CMK (cell line): ENCODE measurements at regions not wholly inside any gene's neighbourhood (a gene's known extent, or its start where the extent isn't known, plus 50 kb on each side); places are given as distances from the start of the nearest gene placed in this dataset.
"Not testable (repeated sequence)": the region's sequence is repeated elsewhere in the genome, so short reads cannot be mapped to it uniquely, and the experiment has no call there.

Experiments
- DNase-seq: peaks from one replicate; pipeline ENCODE4 v3.0.0-alpha.2; 2010; ENCODE audit warnings: low read depth

- no peak for DNase-seq
Observed at GRCh38 chr13:80883545-80883944, 542.6 kb upstream of the SPRY2 start.

- no peak for DNase-seq
Observed at GRCh38 chr13:80881942-80882445, 541.1 kb upstream of the SPRY2 start.

DNA sequence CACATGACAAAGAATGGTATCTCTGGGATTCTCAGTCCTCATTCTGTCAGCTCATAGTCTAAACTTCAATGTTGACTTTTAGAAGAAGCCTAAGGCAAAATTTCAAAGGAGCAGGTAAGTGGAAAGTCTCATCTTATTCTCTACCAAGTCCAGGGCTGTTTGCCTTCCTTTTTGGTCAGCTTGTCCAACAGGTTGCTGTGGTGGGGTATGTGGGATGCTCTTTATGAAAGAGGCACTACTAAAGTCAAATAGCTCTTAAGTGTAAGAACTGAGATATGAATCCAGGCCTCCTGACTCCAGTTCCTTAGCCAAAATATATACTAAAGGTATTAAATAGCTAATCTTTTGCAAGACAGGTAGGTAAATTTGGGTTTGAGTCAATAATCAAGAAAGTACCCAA lies 540.6 kb upstream of the SPRY2 start:
- no peak for DNase-seq

- DNase-seq, result no peak
Observed at GRCh38 chr13:80881034-80881433, 540.1 kb upstream of the SPRY2 start.

DNA sequence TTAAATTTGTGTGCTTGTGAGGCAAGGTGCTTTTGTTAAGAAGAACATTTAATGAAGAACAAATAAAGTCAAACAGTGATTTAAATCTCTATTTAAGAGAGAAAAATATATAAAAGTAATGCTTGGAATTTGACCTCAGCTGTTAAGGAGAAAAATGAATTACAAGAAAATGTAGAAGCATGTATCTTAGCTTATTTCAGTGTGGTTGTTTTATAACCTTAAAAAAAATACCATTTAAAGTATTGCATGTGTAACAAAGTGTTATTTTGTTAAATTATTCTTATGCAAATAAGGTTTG lies 537.0 kb upstream of the SPRY2 start:
- DNase-seq, result no peak

GRCh38 chr13:80877209-80877943 lies 536.5 kb upstream of the SPRY2 start:
- DNase-seq, result no peak

- DNase-seq, result peak; percentile 8
Observed at GRCh38 chr13:80873589-80873988, 532.7 kb upstream of the SPRY2 start.

GRCh38 chr13:80871971-80872370 lies 531.0 kb upstream of the SPRY2 start:
- DNase-seq, result not testable (repeated sequence)

- DNase-seq, result no peak
Observed at GRCh38 chr13:80871481-80871880, 530.6 kb upstream of the SPRY2 start.

GRCh38 chr13:80870186-80870585 lies 529.3 kb upstream of the SPRY2 start:
- no peak for DNase-seq

DNA sequence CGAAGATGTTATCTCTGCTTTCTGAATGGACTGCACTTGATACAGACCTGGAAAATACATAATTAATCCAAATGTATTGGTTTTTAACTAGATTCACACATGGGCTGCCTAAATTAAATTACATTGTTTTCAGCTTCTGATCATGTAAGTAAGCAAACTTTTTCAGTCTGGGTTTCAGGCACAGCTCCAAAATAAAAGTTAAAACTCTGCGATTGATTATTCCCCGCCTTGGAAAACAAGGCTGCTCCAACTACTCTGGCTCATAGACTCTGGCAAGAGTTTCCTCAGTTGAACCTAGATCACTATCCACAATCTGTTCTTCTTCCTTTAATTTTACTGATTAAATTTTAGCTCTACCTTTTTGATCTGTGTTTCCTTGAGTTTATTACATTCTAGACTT lies 526.0 kb upstream of the SPRY2 start:
- DNase-seq, result no peak

GRCh38 chr13:80865329-80865728 lies 524.4 kb upstream of the SPRY2 start:
- no peak for DNase-seq

- DNase-seq, result no peak
Observed at GRCh38 chr13:80862456-80862855, 521.5 kb upstream of the SPRY2 start.

DNA sequence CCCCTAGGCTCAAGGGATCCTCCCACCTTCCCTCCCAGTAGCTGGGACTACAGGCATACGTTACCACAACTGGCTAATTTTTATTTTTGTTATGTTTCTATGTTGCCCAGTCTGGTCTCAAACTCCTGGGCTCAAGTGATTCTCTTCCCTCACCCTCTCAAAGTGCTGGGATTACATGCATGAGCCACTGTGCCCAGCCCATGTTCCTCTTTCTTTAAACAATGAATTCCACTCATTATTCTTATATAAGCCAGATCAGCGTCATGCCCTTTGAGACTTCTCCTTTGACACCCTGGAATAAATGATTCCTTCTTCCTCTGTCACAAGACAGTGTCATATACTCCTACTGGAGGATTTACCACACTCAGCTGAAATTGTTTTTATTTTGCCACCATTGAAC lies 519.9 kb upstream of the SPRY2 start:
- DNase-seq, result no peak

- no peak for DNase-seq
Observed at GRCh38 chr13:80858131-80858530, 517.2 kb upstream of the SPRY2 start.

DNA sequence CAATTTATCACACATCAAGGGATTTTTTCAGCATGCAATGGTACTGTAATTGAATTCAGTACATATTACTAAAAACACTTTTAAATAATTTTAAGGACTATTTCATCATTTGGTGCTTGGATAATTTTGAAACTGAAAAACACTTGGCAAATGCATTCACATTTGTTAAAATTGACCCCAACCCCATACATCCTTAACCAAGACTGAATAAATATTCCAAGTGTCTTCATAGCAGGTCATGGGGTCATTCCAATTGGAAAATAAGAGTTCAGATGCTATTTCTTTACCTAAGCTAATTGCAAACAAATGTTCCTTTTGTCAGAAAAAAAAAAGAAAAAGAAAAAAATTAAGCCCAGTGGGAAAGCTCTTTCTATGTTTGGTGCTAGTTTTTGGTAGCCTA lies 516.4 kb upstream of the SPRY2 start:
- no peak for DNase-seq

- no peak for DNase-seq
Observed at GRCh38 chr13:80850771-80851170, 509.8 kb upstream of the SPRY2 start.

DNA sequence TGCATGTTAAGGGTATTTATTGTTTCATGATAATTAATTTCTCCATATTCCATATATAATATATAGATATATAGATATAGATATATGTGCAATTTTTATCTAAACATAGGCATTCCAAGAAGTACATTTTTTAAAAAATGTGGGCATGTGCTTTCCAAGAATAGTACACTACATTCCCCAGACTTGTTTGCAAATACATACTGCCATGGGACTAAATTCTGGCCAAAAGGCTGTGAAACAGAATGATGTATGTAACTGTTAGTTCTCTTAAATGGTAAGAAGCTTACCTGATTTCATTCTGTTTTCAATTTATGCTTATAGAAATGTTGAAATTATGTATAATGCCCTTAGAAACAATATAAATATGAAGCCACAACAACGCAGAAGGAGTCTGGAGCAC lies 503.2 kb upstream of the SPRY2 start:
- no peak for DNase-seq

GRCh38 chr13:80841414-80841813 lies 500.5 kb upstream of the SPRY2 start:
- no peak for DNase-seq

- no peak for DNase-seq
Observed at GRCh38 chr13:80840316-80840976, 499.5 kb upstream of the SPRY2 start.

GRCh38 chr13:80835902-80836301 lies 495.0 kb upstream of the SPRY2 start:
- DNase-seq, result no peak

DNA sequence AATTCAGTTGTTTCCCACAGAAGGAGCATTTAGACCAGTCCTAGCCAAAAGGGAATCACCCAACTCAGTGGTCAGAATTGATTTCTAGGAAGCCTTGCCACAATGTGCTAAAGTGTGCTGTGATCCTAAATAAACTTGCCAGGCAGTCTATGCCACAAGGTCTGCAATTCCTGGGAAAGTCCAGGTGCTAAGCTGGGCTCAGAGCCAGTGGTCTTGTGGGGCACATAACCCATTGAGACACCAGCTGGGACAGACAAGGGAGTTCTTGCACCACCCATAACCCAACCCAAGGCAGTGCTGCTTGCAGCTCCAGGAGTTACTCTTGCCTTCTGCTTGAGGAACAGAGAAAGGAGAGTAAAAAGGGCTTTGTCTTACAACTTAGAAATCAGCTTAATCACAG lies 489.5 kb upstream of the SPRY2 start:
- DNase-seq, result no peak

DNA sequence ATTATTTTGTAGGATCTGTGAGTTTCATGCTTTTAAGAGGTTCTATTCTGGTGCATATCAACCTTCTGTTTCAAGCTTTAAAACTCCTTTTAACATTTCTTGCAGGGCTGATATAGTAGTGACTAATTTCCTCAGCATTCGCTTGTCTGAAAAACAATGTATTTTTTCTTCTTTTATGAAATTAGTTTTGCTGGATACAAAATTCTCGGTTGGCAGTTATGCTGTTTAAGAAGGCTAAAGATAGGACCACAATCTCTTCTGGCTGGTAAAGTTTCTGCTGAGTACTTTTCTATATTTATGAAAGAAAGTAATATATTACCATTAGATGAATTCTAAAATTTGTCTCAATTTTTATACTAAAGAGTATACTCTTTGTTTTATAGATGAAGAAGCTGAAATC lies 487.8 kb upstream of the SPRY2 start:
- DNase-seq, result no peak

DNA sequence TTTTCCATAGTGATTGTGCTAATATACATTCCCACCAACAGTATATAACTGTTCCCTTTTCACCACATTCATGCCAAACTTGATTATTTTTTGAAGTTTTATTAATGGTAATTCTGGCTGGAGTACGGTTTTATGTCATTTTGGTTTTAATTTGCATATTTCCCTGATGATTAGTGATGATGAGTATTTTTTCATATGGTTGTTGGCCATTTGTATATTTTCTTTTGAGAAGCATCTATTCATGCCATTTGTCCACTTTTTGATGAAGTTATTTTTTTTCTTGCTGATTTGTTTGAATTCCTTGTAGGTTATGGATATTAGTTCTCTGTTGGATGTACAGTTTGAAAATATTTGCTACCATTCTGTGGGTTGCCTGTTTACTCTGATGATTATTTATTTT lies 484.4 kb upstream of the SPRY2 start:
- DNase-seq, result no peak
